ENCODE measurements at regions not wholly inside any gene's neighbourhood (a gene's known extent, or its start where the extent isn't known, plus 50 kb on each side); places are given as distances from the start of the nearest gene placed in this dataset.
A peak's percentile ranks its signal among the peaks of the same experiment; 100 is the strongest.

GRCh38 chr2:12964904-12965539 lies 248.3 kb downstream of the TRIB2 start:
- Histone ChIP-seq H4K20me1 (replicated peaks; ENCODE audit: insufficient read depth) (no peaks in the 10 kb centered on the region), H3F3A (replicated peaks; ENCODE audit: low read depth) (no peaks in the 10 kb centered on the region), H3K27me3 (ENCODE audit: insufficient read depth) (no peaks in the 10 kb centered on the region), H3K9me2 (ENCODE audit: insufficient read depth) (no peaks in the 10 kb centered on the region), H3K4me3 (no peak overlapping the region), H3K27ac (ENCODE audit: low read depth) (no peak overlapping the region), H3K4me1 (ENCODE audit: insufficient read depth) (peaks cover 4% of the 10 kb centered on the region; the same call in 1 of the 2 replicates), H3K4me2 (no peak overlapping the region), H3K79me2 (replicated peaks; ENCODE audit: insufficient read depth) (no peaks in the 10 kb centered on the region), H2AFZ (peak overlapping the region; percentile 72), H3K36me3 (ENCODE audit: insufficient read depth) (no peaks in the 10 kb centered on the region)
- ATAC-seq (no peak), DNase-seq (ENCODE audit: low spot score) (no peak)
- H3K9me3 Mint-ChIP-seq, result 0 out of 3 replicates have a peak, but pooled peaks cover 3% of the 10 kb centered on the region
- no peak overlapping the region for H3K4me3 Mint-ChIP-seq
- H3K36me3 Mint-ChIP-seq (ENCODE audit: low read depth), result no peaks in the 10 kb centered on the region
- H3K27ac Mint-ChIP-seq, result no peak overlapping the region
- TF ChIP-seq EZH2phosphoT487 (IDR thresholded peaks at IDR 0.05; ENCODE audit: unreplicated experiment), result no peak
- TF ChIP-seq STAT1 (IDR thresholded peaks at IDR 0.05; ENCODE audit: unreplicated experiment), result no peak
- no peak for TF ChIP-seq JUNB (IDR thresholded peaks at IDR 0.05; ENCODE audit: unreplicated experiment)
- TF ChIP-seq POLR2AphosphoS5 (IDR thresholded peaks at IDR 0.05; ENCODE audit: low read depth), result no peak
- no peak for TF ChIP-seq CREB1 (CRISPR knock-in tag; IDR thresholded peaks at IDR 0.05; ENCODE audit: low read depth)
- TF ChIP-seq ETS1 (IDR thresholded peaks at IDR 0.05), result no peak
- TF ChIP-seq NANOG (IDR thresholded peaks at IDR 0.05; ENCODE audit: borderline replicate concordance), result no peak
- no peak for TF ChIP-seq ZNF331 (CRISPR knock-in tag; IDR thresholded peaks at IDR 0.05; ENCODE audit: low read depth)
- TF ChIP-seq EZH2 (IDR thresholded peaks at IDR 0.05; ENCODE audit: low read depth, unreplicated experiment), result no peak
- no peak for TF ChIP-seq CTCF (conservative IDR thresholded peaks at IDR 0.05; ENCODE audit: low read depth in 2 of 2)
- TF ChIP-seq ZNF462 (CRISPR knock-in tag; IDR thresholded peaks at IDR 0.05), result no peak
- no peak for TF ChIP-seq REST (IDR thresholded peaks at IDR 0.05; ENCODE audit: unreplicated experiment)
- no peak for TF ChIP-seq ZNF114 (CRISPR knock-in tag; IDR thresholded peaks at IDR 0.05)
- peaks cover 3% of the 10 kb centered on the region; the same call in 2 of the 3 replicates for H3K4me1 Mint-ChIP-seq
- H3K27me3 Mint-ChIP-seq (ENCODE audit: insufficient read depth, low read depth, poor library complexity), result peaks cover 2% of the 10 kb centered on the region
